Osteocyte (in vitro differentiated cells): ENCODE measurements at regions not wholly inside any gene's neighbourhood (a gene's known extent, or its start where the extent isn't known, plus 50 kb on each side); places are given as distances from the start of the nearest gene placed in this dataset.
"Not testable (repeated sequence)": the region's sequence is repeated elsewhere in the genome, so short reads cannot be mapped to it uniquely, and the experiment has no call there.

Experiments
- DNase-seq: peaks from one replicate; pipeline ENCODE4 v3.0.0; 2021; ENCODE audit warnings: mixed read lengths; ENCODE audit not compliant: unreplicated experiment; ENCODE audit errors: extremely low spot score
- H3K27ac Mint-ChIP-seq: one replicate; pipeline ENCODE4 v1.8.0; 2021; ENCODE audit warnings: mild to moderate bottlenecking, mixed read lengths; ENCODE audit not compliant: unreplicated experiment
- H3K27me3 Mint-ChIP-seq: one replicate; pipeline ENCODE4 v1.8.0; 2021; ENCODE audit warnings: mixed read lengths; ENCODE audit not compliant: unreplicated experiment
- H3K36me3 Mint-ChIP-seq: one replicate; pipeline ENCODE4 v1.8.0; 2021; ENCODE audit warnings: mixed read lengths; ENCODE audit not compliant: unreplicated experiment
- H3K4me1 Mint-ChIP-seq: one replicate; pipeline ENCODE4 v1.8.0; 2021; ENCODE audit warnings: mixed read lengths; ENCODE audit not compliant: unreplicated experiment
- H3K4me3 Mint-ChIP-seq: one replicate; pipeline ENCODE4 v1.8.0; 2021; ENCODE audit warnings: mild to moderate bottlenecking, moderate library complexity, mixed read lengths; ENCODE audit not compliant: unreplicated experiment
- H3K9me3 Mint-ChIP-seq: one replicate; pipeline ENCODE4 v1.8.0; 2021; ENCODE audit warnings: mixed read lengths; ENCODE audit not compliant: unreplicated experiment
- CTCF ChIP-seq: fragments of 200-600 bp; sonication (generic); IDR thresholded peaks from 2 replicates; pipeline ENCODE4 v1.5.0; 2021; ENCODE audit warnings: antibody characterized with exemption, mild to moderate bottlenecking, moderate library complexity

- no peak for TF ChIP-seq CTCF
- H3K4me3 Mint-ChIP-seq = no peak overlapping the region
- H3K36me3 Mint-ChIP-seq = no peaks in the 10 kb centered on the region
- no peaks in the 10 kb centered on the region for H3K4me1 Mint-ChIP-seq
- DNase-seq = no peak
- H3K27me3 Mint-ChIP-seq = no peaks in the 10 kb centered on the region
- H3K27ac Mint-ChIP-seq = no peak overlapping the region
- no peaks in the 10 kb centered on the region for H3K9me3 Mint-ChIP-seq
Measured at GRCh38 chr6:9744119-9744518, 670.8 kb downstream of the TFAP2A start.

GRCh38 chr6:9732056-9732455 lies 682.8 kb downstream of the TFAP2A start:
- no peaks in the 10 kb centered on the region for H3K27me3 Mint-ChIP-seq
- H3K4me1 Mint-ChIP-seq = no peaks in the 10 kb centered on the region
- no peaks in the 10 kb centered on the region for H3K36me3 Mint-ChIP-seq
- DNase-seq = no peak
- no peak for TF ChIP-seq CTCF
- H3K9me3 Mint-ChIP-seq = no peaks in the 10 kb centered on the region
- H3K4me3 Mint-ChIP-seq = no peak overlapping the region
- no peak overlapping the region for H3K27ac Mint-ChIP-seq

GRCh38 chr6:9725776-9726175 lies 689.1 kb downstream of the TFAP2A start:
- H3K36me3 Mint-ChIP-seq, H3K4me1 Mint-ChIP-seq, H3K9me3 Mint-ChIP-seq, DNase-seq, H3K4me3 Mint-ChIP-seq, H3K27ac Mint-ChIP-seq, H3K27me3 Mint-ChIP-seq: not testable (repeated sequence)

GRCh38 chr6:9717568-9717967 lies 697.3 kb downstream of the TFAP2A start:
- no peak overlapping the region for H3K4me3 Mint-ChIP-seq
- no peaks in the 10 kb centered on the region for H3K9me3 Mint-ChIP-seq
- DNase-seq = no peak
- no peak overlapping the region for H3K27ac Mint-ChIP-seq
- TF ChIP-seq CTCF = no peak
- no peaks in the 10 kb centered on the region for H3K36me3 Mint-ChIP-seq
- H3K27me3 Mint-ChIP-seq = no peaks in the 10 kb centered on the region
- H3K4me1 Mint-ChIP-seq = no peaks in the 10 kb centered on the region

- no peak overlapping the region for H3K27ac Mint-ChIP-seq
Measured at GRCh38 chr6:9711365-9711764, 703.5 kb downstream of the TFAP2A start.

More at GRCh38 chr6:9711365-9711764, 703.5 kb downstream of the TFAP2A start:
- H3K27me3 Mint-ChIP-seq = no peaks in the 10 kb centered on the region
- no peak for TF ChIP-seq CTCF
- H3K4me3 Mint-ChIP-seq = no peak overlapping the region
- no peaks in the 10 kb centered on the region for H3K36me3 Mint-ChIP-seq
- no peak for DNase-seq
- peaks cover 3% of the 10 kb centered on the region for H3K4me1 Mint-ChIP-seq
- H3K9me3 Mint-ChIP-seq = no peaks in the 10 kb centered on the region
